Stimulated activated CD8-positive, alpha-beta memory T cell treated with anti-CD3 and anti-CD28 coated beads, Interleukin-7, amount 100 ng/mL, for 4 hours (primary cell): ENCODE measurements at regions not wholly inside any gene's neighbourhood (a gene's known extent, or its start where the extent isn't known, plus 50 kb on each side); places are given as distances from the start of the nearest gene placed in this dataset.

Experiments used
- DNase-seq, 2 donors: peaks; one replicate each; pipeline ENCODE4 v3.0.0-alpha.2; 2020; ENCODE audit warnings: low read depth in 2 of 2

- no peak for DNase-seq
These were observed 1075.1 kb downstream of the NR2F1-AS1 start for GRCh38 chr5:92505925-92506324.

- no peak for DNase-seq
These were observed 1075.9 kb downstream of the NR2F1-AS1 start for GRCh38 chr5:92505145-92505544.

- DNase-seq: no peak
These were observed 1076.7 kb downstream of the NR2F1-AS1 start for GRCh38 chr5:92504346-92504745.

GRCh38 chr5:92500752-92501151 is 1080.3 kb downstream of the NR2F1-AS1 start:
- no peak for DNase-seq

GRCh38 chr5:92496545-92496944 is 1084.5 kb downstream of the NR2F1-AS1 start:
- no peak for DNase-seq

GRCh38 chr5:92494508-92494907 is 1086.5 kb downstream of the NR2F1-AS1 start:
- DNase-seq: no peak

GRCh38 chr5:92492908-92493307 is 1088.1 kb downstream of the NR2F1-AS1 start:
- no peak for DNase-seq

- no peak for DNase-seq
These were observed 1096.5 kb downstream of the NR2F1-AS1 start for GRCh38 chr5:92484484-92484883.

GRCh38 chr5:92472981-92473566 is 1090.0 kb upstream of the ARRDC3 start:
- no peak for DNase-seq

- DNase-seq: no peak
These were observed 1088.7 kb upstream of the ARRDC3 start for GRCh38 chr5:92471861-92472260.

- DNase-seq: no peak
These were observed 1087.7 kb upstream of the ARRDC3 start for GRCh38 chr5:92470770-92471169.

- DNase-seq: no peak
These were observed 1085.2 kb upstream of the ARRDC3 start for GRCh38 chr5:92468295-92468694.

GRCh38 chr5:92467695-92468094 is 1084.6 kb upstream of the ARRDC3 start:
- DNase-seq: no peak

- no peak for DNase-seq
These were observed 1077.4 kb upstream of the ARRDC3 start for GRCh38 chr5:92460505-92460904.

- DNase-seq: no peak
These were observed 1076.5 kb upstream of the ARRDC3 start for GRCh38 chr5:92459654-92460053.

- no peak for DNase-seq
These were observed 1071.9 kb upstream of the ARRDC3 start for GRCh38 chr5:92455011-92455410.

- no peak for DNase-seq
These were observed 1061.8 kb upstream of the ARRDC3 start for GRCh38 chr5:92444888-92445287.

GRCh38 chr5:92435781-92436180 is 1052.7 kb upstream of the ARRDC3 start:
- no peak for DNase-seq

GRCh38 chr5:92429646-92430045 is 1046.5 kb upstream of the ARRDC3 start:
- DNase-seq: no peak

- no peak for DNase-seq
These were observed 1045.3 kb upstream of the ARRDC3 start for GRCh38 chr5:92428415-92428814.

GRCh38 chr5:92424785-92425426 is 1041.8 kb upstream of the ARRDC3 start:
- no peak for DNase-seq

- no peak for DNase-seq
These were observed 1038.8 kb upstream of the ARRDC3 start for GRCh38 chr5:92421942-92422341.

- no peak for DNase-seq
These were observed 1038.1 kb upstream of the ARRDC3 start for GRCh38 chr5:92421196-92421595.

- no peak for DNase-seq
These were observed 1036.1 kb upstream of the ARRDC3 start for GRCh38 chr5:92419261-92419660.
